ENCODE measurements at regions not wholly inside any gene's neighbourhood (a gene's known extent, or its start where the extent isn't known, plus 50 kb on each side); places are given as distances from the start of the nearest gene placed in this dataset.

DNA sequence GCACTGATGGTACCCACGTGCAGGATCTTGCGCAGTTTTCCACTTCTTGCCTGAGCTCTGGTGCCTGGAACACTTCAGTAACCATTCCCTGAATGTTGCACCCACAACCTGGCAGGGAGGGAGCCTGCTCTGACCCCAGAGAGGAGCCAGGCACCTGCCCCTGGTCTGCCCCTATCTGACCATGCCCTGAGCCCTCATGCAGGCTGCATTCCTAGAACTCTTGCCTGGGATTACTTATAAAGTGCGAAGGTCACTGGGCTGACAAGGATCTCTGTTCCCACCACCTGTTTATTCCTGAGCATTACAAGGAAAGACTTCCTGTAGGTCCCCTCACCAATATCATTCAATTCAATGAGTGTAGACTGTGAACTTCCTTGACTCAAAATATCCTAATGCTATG lies 191.9 kb upstream of the FMN2 start:
- H3K4me2 ChIP-seq (ENCODE audit: low read depth, low read length) = no peak overlapping the region
- H2BK5ac ChIP-seq (ENCODE audit: low read depth, low read length, poor library complexity, severe bottlenecking) = no peak overlapping the region
- ATAC-seq (ENCODE audit: low read depth) (no peak), DNase-seq (no peak)
- no peak overlapping the region for H2AK9ac ChIP-seq (replicated peaks; ENCODE audit: low read depth, low read length, poor library complexity)
- no peak overlapping the region for H2AFZ ChIP-seq (replicated peaks; ENCODE audit: low read length, poor library complexity)
- no peak overlapping the region for H4K91ac ChIP-seq (ENCODE audit: insufficient read depth, low read depth, low read length)
- dilution Hi-C loops (cut with HindIII; ENCODE audit: low sequenced_read_pairs, unreplicated experiment) = no loop called here
- BruUV-seq (replicated peaks) = no TSS peak
- no peaks in the 10 kb centered on the region for H3K36me3 ChIP-seq (ENCODE audit: control insufficient read depth, insufficient read depth, low read length)
- H3K79me1 ChIP-seq (ENCODE audit: low read depth in 1 of 2, low read length in 2 of 2) = no peaks in the 10 kb centered on the region
- TF ChIP-seq FOS (IDR thresholded peaks at IDR 0.05; ENCODE audit: low read depth, low read length) (no peak), BHLHE40 (IDR thresholded peaks at IDR 0.05; ENCODE audit: low read depth, low read length) (no peak), MXI1 (IDR thresholded peaks at IDR 0.05; ENCODE audit: borderline replicate concordance, low read depth, low read length) (no peak), POLR2A (IDR thresholded peaks at IDR 0.05; ENCODE audit: low read depth, low read length) (no peak), RAD21 (IDR thresholded peaks at IDR 0.05; ENCODE audit: low read length) (no peak), RCOR1 (IDR thresholded peaks at IDR 0.05; ENCODE audit: insufficient replicate concordance, low read length) (no peak), SMC3 (IDR thresholded peaks at IDR 0.05; ENCODE audit: low read depth, low read length) (no peak), CHD1 (IDR thresholded peaks at IDR 0.05; ENCODE audit: low read depth, low read length) (no peak), NFE2L2 (IDR thresholded peaks at IDR 0.05; ENCODE audit: low read depth, low read length) (no peak), RFX5 (IDR thresholded peaks at IDR 0.05; ENCODE audit: low read depth, low read length) (no peak), CEBPB (IDR thresholded peaks at IDR 0.05; ENCODE audit: low read depth, low read length) (no peak), MAZ (IDR thresholded peaks at IDR 0.05; ENCODE audit: borderline replicate concordance, low read depth, low read length) (no peak), MAFK (IDR thresholded peaks at IDR 0.05; ENCODE audit: low read depth, low read length) (no peak)
- TF ChIP-seq, protein P1, sequence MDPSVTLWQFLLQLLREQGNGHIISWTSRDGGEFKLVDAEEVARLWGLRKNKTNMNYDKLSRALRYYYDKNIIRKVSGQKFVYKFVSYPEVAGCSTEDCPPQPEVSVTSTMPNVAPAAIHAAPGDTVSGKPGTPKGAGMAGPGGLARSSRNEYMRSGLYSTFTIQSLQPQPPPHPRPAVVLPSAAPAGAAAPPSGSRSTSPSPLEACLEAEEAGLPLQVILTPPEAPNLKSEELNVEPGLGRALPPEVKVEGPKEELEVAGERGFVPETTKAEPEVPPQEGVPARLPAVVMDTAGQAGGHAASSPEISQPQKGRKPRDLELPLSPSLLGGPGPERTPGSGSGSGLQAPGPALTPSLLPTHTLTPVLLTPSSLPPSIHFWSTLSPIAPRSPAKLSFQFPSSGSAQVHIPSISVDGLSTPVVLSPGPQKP (IDR thresholded peaks at IDR 0.05; ENCODE audit: borderline replicate concordance, low read depth, low read length) = no peak
- TF ChIP-seq, protein P2, sequence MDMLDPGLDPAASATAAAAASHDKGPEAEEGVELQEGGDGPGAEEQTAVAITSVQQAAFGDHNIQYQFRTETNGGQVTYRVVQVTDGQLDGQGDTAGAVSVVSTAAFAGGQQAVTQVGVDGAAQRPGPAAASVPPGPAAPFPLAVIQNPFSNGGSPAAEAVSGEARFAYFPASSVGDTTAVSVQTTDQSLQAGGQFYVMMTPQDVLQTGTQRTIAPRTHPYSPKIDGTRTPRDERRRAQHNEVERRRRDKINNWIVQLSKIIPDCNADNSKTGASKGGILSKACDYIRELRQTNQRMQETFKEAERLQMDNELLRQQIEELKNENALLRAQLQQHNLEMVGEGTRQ (IDR thresholded peaks at IDR 0.05; ENCODE audit: low read depth, low read length) = no peak
- TF ChIP-seq, protein P3, sequence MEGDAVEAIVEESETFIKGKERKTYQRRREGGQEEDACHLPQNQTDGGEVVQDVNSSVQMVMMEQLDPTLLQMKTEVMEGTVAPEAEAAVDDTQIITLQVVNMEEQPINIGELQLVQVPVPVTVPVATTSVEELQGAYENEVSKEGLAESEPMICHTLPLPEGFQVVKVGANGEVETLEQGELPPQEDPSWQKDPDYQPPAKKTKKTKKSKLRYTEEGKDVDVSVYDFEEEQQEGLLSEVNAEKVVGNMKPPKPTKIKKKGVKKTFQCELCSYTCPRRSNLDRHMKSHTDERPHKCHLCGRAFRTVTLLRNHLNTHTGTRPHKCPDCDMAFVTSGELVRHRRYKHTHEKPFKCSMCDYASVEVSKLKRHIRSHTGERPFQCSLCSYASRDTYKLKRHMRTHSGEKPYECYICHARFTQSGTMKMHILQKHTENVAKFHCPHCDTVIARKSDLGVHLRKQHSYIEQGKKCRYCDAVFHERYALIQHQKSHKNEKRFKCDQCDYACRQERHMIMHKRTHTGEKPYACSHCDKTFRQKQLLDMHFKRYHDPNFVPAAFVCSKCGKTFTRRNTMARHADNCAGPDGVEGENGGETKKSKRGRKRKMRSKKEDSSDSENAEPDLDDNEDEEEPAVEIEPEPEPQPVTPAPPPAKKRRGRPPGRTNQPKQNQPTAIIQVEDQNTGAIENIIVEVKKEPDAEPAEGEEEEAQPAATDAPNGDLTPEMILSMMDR (conservative IDR thresholded peaks at IDR 0.05; ENCODE audit: low read depth, low read length) = no peak
- H3K4me3 ChIP-seq (ENCODE audit: insufficient read depth, low read depth, low read length) = no peak overlapping the region
- H3K9me3 ChIP-seq (ENCODE audit: control insufficient read depth, insufficient read depth, low read length) = no peaks in the 10 kb centered on the region
- no peak overlapping the region for H3K9ac ChIP-seq (ENCODE audit: low read depth, low read length)
- H3K4me1 ChIP-seq (ENCODE audit: control insufficient read depth, insufficient read depth, low read length) = no peaks in the 10 kb centered on the region
- H3K23ac ChIP-seq (ENCODE audit: low read depth, low read length) = no peak overlapping the region
- H4K20me1 ChIP-seq (ENCODE audit: insufficient read depth, low read length) = no peaks in the 10 kb centered on the region
- H3K4ac ChIP-seq (ENCODE audit: low read depth, low read length) = no peak overlapping the region
- H4K5ac ChIP-seq (ENCODE audit: low read depth, low read length) = no peak overlapping the region
- intact Hi-C loops (cut with micrococcal nuclease) = loop anchor here (5.0 kb wide), 1 partner anchor 1647 kb away; no protein-coding TSS in a partner anchor
- no peak overlapping the region for H3K14ac ChIP-seq (replicated peaks; ENCODE audit: low read depth, low read length)
- H2BK15ac ChIP-seq (ENCODE audit: low read depth, low read length) = no peak overlapping the region
- H3K18ac ChIP-seq (ENCODE audit: low read depth, low read length) = no peak overlapping the region
- no peak overlapping the region for H4K8ac ChIP-seq (ENCODE audit: low read depth in 2 of 2, low read length in 2 of 2)
- no peaks in the 10 kb centered on the region for H3K9me1 ChIP-seq (ENCODE audit: insufficient read depth, low read length)
- H3K27ac ChIP-seq (ENCODE audit: insufficient read depth, low read length) = no peak overlapping the region
- in situ Hi-C loops (cut with MboI; ENCODE audit: low sequenced_read_pairs) = no loop called here
- no peak overlapping the region for H2AK5ac ChIP-seq (ENCODE audit: low read depth, low read length)
- no peaks in the 10 kb centered on the region; the same call in 1 of the 2 replicates for H3K27me3 ChIP-seq (ENCODE audit: control insufficient read depth, insufficient read depth, low read length)
- H2BK120ac ChIP-seq (ENCODE audit: low read depth, low read length) = no peak overlapping the region
- no peak overlapping the region for H2BK20ac ChIP-seq (ENCODE audit: low read depth, low read length)
- ChIA-PET CTCF (no interaction called here), POLR2A (ENCODE audit: unreplicated experiment) (no interaction called here)
- WGBS, 2 experiments (ENCODE audit: extremely low coverage in 2 of 2, insufficient read length in 1 of 2) = 58% methylated on average over 2 of the region's 3 CpGs; no CpG with 5 or more reads in 1 of the 2 experiments
- H3K56ac ChIP-seq (ENCODE audit: extremely low read depth, insufficient read depth, low read length) = no peak overlapping the region

All from IMR-90 (cell line).